ENCODE measurements at regions not wholly inside any gene's neighbourhood (a gene's known extent, or its start where the extent isn't known, plus 50 kb on each side); places are given as distances from the start of the nearest gene placed in this dataset.

DNA sequence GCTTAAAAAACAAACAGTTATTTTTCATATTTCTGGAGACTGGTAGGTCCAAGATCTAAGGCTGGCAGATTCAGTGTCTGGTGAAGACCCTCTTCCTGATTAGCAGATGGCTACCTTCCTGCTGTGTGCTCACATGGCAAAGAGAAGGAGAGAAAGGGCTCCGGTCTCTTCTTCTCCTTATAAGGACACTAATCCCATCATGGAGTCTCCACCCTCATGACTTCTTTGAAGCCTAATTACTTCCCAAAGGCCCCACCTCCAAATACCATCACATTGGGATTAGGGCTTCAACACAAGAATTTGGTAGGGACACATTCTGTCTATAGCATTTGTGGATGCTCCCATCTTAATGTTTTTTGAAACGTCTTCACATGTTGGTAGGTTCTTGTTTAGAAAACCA is 391.1 kb downstream of the TMEM161B start:
- TF ChIP-seq POLR2A (IDR thresholded peaks at IDR 0.05; ENCODE audit: extremely low read depth, insufficient read length) (no peak), MYC (IDR thresholded peaks at IDR 0.05; ENCODE audit: low read depth, low read length) (no peak)
- TF ChIP-seq, protein P1, sequence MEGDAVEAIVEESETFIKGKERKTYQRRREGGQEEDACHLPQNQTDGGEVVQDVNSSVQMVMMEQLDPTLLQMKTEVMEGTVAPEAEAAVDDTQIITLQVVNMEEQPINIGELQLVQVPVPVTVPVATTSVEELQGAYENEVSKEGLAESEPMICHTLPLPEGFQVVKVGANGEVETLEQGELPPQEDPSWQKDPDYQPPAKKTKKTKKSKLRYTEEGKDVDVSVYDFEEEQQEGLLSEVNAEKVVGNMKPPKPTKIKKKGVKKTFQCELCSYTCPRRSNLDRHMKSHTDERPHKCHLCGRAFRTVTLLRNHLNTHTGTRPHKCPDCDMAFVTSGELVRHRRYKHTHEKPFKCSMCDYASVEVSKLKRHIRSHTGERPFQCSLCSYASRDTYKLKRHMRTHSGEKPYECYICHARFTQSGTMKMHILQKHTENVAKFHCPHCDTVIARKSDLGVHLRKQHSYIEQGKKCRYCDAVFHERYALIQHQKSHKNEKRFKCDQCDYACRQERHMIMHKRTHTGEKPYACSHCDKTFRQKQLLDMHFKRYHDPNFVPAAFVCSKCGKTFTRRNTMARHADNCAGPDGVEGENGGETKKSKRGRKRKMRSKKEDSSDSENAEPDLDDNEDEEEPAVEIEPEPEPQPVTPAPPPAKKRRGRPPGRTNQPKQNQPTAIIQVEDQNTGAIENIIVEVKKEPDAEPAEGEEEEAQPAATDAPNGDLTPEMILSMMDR (IDR thresholded peaks at IDR 0.05; ENCODE audit: low read depth, low read length): no peak
- TF ChIP-seq, protein P2, sequence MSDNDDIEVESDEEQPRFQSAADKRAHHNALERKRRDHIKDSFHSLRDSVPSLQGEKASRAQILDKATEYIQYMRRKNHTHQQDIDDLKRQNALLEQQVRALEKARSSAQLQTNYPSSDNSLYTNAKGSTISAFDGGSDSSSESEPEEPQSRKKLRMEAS (IDR thresholded peaks at IDR 0.05; ENCODE audit: low read depth, low read length): no peak
